IPS-18a (cell line): ENCODE measurements at regions not wholly inside any gene's neighbourhood (a gene's known extent, or its start where the extent isn't known, plus 50 kb on each side); places are given as distances from the start of the nearest gene placed in this dataset.
"Not testable (repeated sequence)": the region's sequence is repeated elsewhere in the genome, so short reads cannot be mapped to it uniquely, and the experiment has no call there.

Experiments
- H3K27ac ChIP-seq: one replicate; pipeline ENCODE4 v1.5.1; 2013; ENCODE audit warnings: low read length
- H3K27me3 ChIP-seq: one replicate; pipeline ENCODE4 v1.6.1; 2013; ENCODE audit warnings: mild to moderate bottlenecking, low read length; ENCODE audit not compliant: control insufficient read depth, insufficient read depth
- H3K36me3 ChIP-seq: one replicate; pipeline ENCODE4 v1.6.1; 2013; ENCODE audit warnings: low read depth, low read length; ENCODE audit not compliant: control insufficient read depth
- H3K4me1 ChIP-seq: one replicate; pipeline ENCODE4 v1.6.1; 2013; ENCODE audit warnings: low read depth, low read length; ENCODE audit not compliant: control insufficient read depth
- H3K4me3 ChIP-seq: one replicate; pipeline ENCODE4 v1.5.1; 2013; ENCODE audit warnings: low read length
- H3K9ac ChIP-seq: one replicate; pipeline ENCODE4 v1.6.1; 2013; ENCODE audit warnings: mild to moderate bottlenecking, low read length, moderate library complexity
- H3K9me3 ChIP-seq: one replicate; pipeline ENCODE4 v1.6.1; 2013; ENCODE audit warnings: low read depth, low read length; ENCODE audit not compliant: control insufficient read depth

GRCh38 chr6:114810468-114810867, 467.6 kb upstream of the HS3ST5 start:
- Histone ChIP-seq H3K27ac (no peak overlapping the region), H3K27me3 (no peaks in the 10 kb centered on the region), H3K9ac (no peak overlapping the region), H3K4me3 (no peak overlapping the region), H3K9me3 (no peaks in the 10 kb centered on the region), H3K4me1 (no peaks in the 10 kb centered on the region), H3K36me3 (no peaks in the 10 kb centered on the region)

DNA sequence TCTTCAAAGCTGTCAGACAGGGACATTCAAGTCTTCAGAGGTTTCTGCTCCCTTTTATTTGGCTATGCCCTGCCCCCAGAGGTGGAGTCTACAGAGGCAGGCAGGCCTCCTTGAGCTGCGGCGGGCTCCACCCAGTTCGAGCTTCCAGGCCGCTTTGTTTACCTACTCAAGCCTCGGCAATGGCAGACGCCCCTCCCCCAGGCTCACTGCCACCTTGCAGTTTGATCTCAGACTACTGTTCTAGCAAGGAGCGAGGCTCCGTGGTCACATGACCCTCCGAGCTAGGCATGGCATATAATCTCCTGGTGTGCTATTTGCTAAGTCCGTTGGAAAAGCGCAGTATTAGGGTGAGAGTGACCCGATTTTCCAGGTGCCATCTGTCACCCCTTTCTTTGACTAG, 462.6 kb upstream of the HS3ST5 start:
- not testable (repeated sequence) for H3K27ac ChIP-seq, H3K9ac ChIP-seq, H3K9me3 ChIP-seq, H3K27me3 ChIP-seq, H3K4me1 ChIP-seq, H3K4me3 ChIP-seq, H3K36me3 ChIP-seq

DNA sequence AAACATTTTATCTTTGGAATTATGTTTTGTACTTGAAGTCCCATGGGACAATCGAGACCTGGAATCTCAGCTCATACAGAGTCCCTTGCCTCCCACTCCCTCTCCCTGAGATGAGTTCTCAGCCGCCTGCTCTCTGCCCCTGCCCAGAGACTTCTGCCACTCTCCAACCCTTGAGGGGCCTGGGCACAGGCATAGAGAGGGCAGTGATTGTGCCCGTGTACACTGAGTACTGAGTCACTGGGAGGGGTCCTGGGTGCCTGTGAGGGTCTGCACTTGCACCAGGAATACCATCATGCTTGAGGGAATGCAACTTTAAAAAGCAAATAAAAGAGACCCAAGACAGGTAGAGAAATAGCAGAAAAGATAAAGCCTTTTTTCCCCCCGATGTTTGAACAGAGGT, 453.8 kb upstream of the HS3ST5 start:
- Histone ChIP-seq H3K9ac (no peak overlapping the region), H3K4me3 (no peak overlapping the region), H3K36me3 (no peaks in the 10 kb centered on the region), H3K27ac (no peak overlapping the region), H3K27me3 (no peaks in the 10 kb centered on the region), H3K9me3 (no peaks in the 10 kb centered on the region), H3K4me1 (no peaks in the 10 kb centered on the region)

DNA sequence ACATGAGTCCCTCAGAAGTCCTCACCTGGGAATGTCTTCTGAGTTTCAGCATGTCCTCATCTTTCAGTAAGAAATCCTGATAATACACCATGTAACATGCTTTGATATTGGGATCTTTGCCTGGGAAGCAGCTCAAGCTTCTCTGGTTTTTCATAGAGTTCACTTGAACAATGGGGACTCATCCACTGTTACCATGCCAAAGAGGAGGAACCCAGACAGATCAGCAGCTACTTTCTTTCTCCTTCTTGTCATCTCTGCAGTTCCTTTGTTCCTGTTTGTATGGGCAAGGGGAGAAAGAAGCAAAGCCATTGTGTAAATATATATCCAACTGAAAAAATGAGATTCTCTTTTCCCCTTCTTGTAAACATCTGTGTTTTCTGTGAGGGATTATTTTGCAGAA, 450.6 kb upstream of the HS3ST5 start:
- Histone ChIP-seq H3K36me3 (no peaks in the 10 kb centered on the region), H3K4me1 (no peaks in the 10 kb centered on the region), H3K9ac (no peak overlapping the region), H3K4me3 (no peak overlapping the region), H3K27ac (no peak overlapping the region), H3K9me3 (no peaks in the 10 kb centered on the region), H3K27me3 (no peaks in the 10 kb centered on the region)

DNA sequence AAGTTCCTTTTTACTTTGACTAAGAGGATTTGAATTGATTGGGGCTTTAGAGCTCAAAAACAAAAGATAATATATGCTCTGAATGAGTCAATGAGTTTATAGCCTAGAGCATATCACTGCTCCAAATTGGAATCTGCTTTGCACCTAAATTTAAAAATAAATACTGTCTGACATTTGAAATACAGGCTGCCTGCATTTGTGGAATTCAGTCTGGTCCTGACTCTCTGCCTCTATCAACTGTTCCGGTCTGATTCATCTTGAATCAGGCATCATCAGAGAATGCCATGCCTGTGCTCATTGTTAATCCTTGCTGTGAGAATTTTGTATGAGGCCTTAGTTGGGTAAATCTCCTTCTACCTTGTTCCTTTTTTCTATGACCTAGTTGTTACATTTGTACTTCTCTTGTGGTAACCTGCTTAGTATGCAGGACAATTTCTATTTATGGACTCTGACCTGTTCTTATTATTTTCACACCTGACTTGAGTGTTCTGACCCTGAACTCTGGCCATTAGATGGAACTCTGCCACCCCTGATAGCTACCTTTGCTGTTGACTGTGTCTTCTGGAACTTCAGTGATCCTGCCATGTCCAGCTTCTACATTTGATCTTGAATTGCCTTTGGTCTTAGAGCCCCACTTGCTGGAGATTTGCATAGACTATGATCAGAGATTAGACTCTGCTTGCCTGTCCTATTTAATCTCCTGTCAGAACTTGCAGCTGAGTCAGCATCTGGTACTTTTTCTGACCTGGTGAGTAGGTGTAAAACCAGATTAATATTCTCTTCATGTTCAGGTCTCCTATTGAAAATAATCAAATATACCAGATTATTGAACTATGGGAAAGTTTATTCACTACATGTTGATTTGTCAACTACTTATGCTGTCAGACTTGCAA, 442.7 kb upstream of the HS3ST5 start:
- Histone ChIP-seq H3K27me3 (no peaks in the 10 kb centered on the region), H3K4me3 (no peak overlapping the region), H3K9ac (no peak overlapping the region), H3K9me3 (no peaks in the 10 kb centered on the region), H3K36me3 (no peaks in the 10 kb centered on the region), H3K4me1 (no peaks in the 10 kb centered on the region), H3K27ac (no peak overlapping the region)

GRCh38 chr6:114783783-114784182, 441.0 kb upstream of the HS3ST5 start:
- Histone ChIP-seq H3K27ac (no peak overlapping the region), H3K4me3 (no peak overlapping the region), H3K36me3 (no peaks in the 10 kb centered on the region), H3K9ac (no peak overlapping the region), H3K27me3 (no peaks in the 10 kb centered on the region), H3K9me3 (no peaks in the 10 kb centered on the region), H3K4me1 (no peaks in the 10 kb centered on the region)

- no peaks in the 10 kb centered on the region for H3K36me3 ChIP-seq
- H3K9me3 ChIP-seq, result no peaks in the 10 kb centered on the region
- H3K4me1 ChIP-seq, result no peaks in the 10 kb centered on the region
- no peak overlapping the region for H3K27ac ChIP-seq
- H3K27me3 ChIP-seq, result no peaks in the 10 kb centered on the region
- no peak overlapping the region for H3K9ac ChIP-seq
- no peak overlapping the region for H3K4me3 ChIP-seq
Measured at GRCh38 chr6:114783083-114783482, 440.3 kb upstream of the HS3ST5 start.

- H3K4me3 ChIP-seq, result no peak overlapping the region
- no peaks in the 10 kb centered on the region for H3K9me3 ChIP-seq
- no peaks in the 10 kb centered on the region for H3K36me3 ChIP-seq
- H3K27me3 ChIP-seq, result no peaks in the 10 kb centered on the region
- no peak overlapping the region for H3K9ac ChIP-seq
- no peak overlapping the region for H3K27ac ChIP-seq
- H3K4me1 ChIP-seq, result no peaks in the 10 kb centered on the region
Measured at GRCh38 chr6:114764866-114765265, 422.0 kb upstream of the HS3ST5 start.

DNA sequence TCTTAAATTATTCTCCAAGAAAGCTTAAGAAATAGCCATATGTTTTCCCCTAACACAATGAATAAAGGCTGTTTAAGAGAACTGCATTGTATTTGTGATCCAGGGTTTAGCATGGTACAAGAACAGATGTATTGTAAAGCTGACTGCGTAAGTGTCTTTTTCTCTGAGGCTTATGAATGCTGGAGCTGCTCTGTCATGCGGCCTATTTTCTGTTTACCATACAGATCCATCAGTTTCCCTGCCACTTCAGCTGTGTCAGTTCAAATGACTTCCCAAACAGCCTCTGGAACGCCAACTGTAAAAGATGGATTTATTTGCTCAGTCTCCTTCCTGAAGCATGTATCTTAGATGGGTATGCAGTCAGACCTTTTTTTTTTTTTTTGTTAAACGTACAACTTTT, 419.3 kb upstream of the HS3ST5 start:
- Histone ChIP-seq H3K27me3 (no peaks in the 10 kb centered on the region), H3K9ac (no peak overlapping the region), H3K4me1 (no peaks in the 10 kb centered on the region), H3K27ac (no peak overlapping the region), H3K9me3 (no peaks in the 10 kb centered on the region), H3K36me3 (no peaks in the 10 kb centered on the region), H3K4me3 (no peak overlapping the region)

- H3K36me3 ChIP-seq, result no peaks in the 10 kb centered on the region
- no peaks in the 10 kb centered on the region for H3K9me3 ChIP-seq
- no peak overlapping the region for H3K4me3 ChIP-seq
- no peaks in the 10 kb centered on the region for H3K4me1 ChIP-seq
- no peak overlapping the region for H3K27ac ChIP-seq
- H3K27me3 ChIP-seq, result no peaks in the 10 kb centered on the region
- H3K9ac ChIP-seq, result no peak overlapping the region
Measured at GRCh38 chr6:114747995-114748625, 405.3 kb upstream of the HS3ST5 start.

- Histone ChIP-seq H3K4me3 (no peak overlapping the region), H3K27me3 (no peaks in the 10 kb centered on the region), H3K9me3 (no peaks in the 10 kb centered on the region), H3K9ac (no peak overlapping the region), H3K27ac (no peak overlapping the region), H3K36me3 (no peaks in the 10 kb centered on the region), H3K4me1 (no peaks in the 10 kb centered on the region)
Measured at GRCh38 chr6:114740547-114740946, 397.7 kb upstream of the HS3ST5 start.

DNA sequence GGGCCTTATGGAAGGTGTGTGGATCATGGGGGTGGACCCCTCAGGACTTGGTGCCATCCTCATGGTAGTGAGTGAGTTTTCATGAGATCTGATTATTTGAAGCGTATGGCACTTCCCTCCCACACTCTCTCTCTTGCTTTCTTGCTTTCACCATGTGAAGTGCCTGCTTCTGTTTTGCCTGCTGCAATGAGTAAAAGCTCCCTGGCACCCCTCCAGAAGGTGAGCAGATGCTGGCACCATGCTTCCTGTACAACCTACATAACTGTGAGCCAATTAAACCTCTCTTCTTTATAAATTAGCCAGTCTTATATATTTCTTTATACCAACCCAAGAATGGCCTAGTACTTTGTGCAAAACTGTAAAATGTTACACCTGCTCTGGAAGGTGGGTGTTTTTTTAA, 396.8 kb upstream of the HS3ST5 start:
- no peak overlapping the region for H3K4me3 ChIP-seq
- no peaks in the 10 kb centered on the region for H3K4me1 ChIP-seq
- no peak overlapping the region for H3K9ac ChIP-seq
- no peaks in the 10 kb centered on the region for H3K36me3 ChIP-seq
- no peaks in the 10 kb centered on the region for H3K9me3 ChIP-seq
- no peaks in the 10 kb centered on the region for H3K27me3 ChIP-seq
- no peak overlapping the region for H3K27ac ChIP-seq
